ENCODE measurements at regions not wholly inside any gene's neighbourhood (a gene's known extent, or its start where the extent isn't known, plus 50 kb on each side); places are given as distances from the start of the nearest gene placed in this dataset.

GRCh38 chr21:41664881-41665765 lies 101.7 kb downstream of the RIPK4 start:
- Mint-ChIP-seq H3K27ac (no peak overlapping the region), H3K4me3 (no peak overlapping the region), H3K36me3 (no peaks in the 10 kb centered on the region), H3K4me1 (no peaks in the 10 kb centered on the region), H3K9me3 (no peaks in the 10 kb centered on the region), H3K27me3 (peaks cover 4% of the 10 kb centered on the region)

- Mint-ChIP-seq H3K9me3 (no peaks in the 10 kb centered on the region), H3K27ac (no peak overlapping the region), H3K4me1 (no peaks in the 10 kb centered on the region), H3K4me3 (no peak overlapping the region), H3K27me3 (peaks cover 4% of the 10 kb centered on the region), H3K36me3 (no peaks in the 10 kb centered on the region)
Measured at GRCh38 chr21:41663805-41664788, 102.8 kb downstream of the RIPK4 start.

- Mint-ChIP-seq H3K9me3 (no peaks in the 10 kb centered on the region), H3K4me3 (no peak overlapping the region), H3K27me3 (peaks cover 5% of the 10 kb centered on the region), H3K36me3 (no peaks in the 10 kb centered on the region), H3K4me1 (no peaks in the 10 kb centered on the region), H3K27ac (no peak overlapping the region)
Measured at GRCh38 chr21:41662761-41663160, 104.1 kb downstream of the RIPK4 start.

- no peaks in the 10 kb centered on the region for H3K36me3 Mint-ChIP-seq
- no peak overlapping the region for H3K27ac Mint-ChIP-seq
Measured at GRCh38 chr21:41662161-41662560, 104.7 kb downstream of the RIPK4 start.

GRCh38 chr21:41660748-41661147 lies 106.1 kb downstream of the RIPK4 start:
- Mint-ChIP-seq H3K36me3 (no peaks in the 10 kb centered on the region), H3K4me1 (no peaks in the 10 kb centered on the region), H3K27me3 (peaks cover 11% of the 10 kb centered on the region), H3K4me3 (no peak overlapping the region), H3K27ac (no peak overlapping the region), H3K9me3 (no peaks in the 10 kb centered on the region)

More at GRCh38 chr21:41662161-41662560, 104.7 kb downstream of the RIPK4 start:
- no peak overlapping the region for H3K4me3 Mint-ChIP-seq
- H3K4me1 Mint-ChIP-seq: no peaks in the 10 kb centered on the region
- peaks cover 8% of the 10 kb centered on the region for H3K27me3 Mint-ChIP-seq
- H3K9me3 Mint-ChIP-seq: no peaks in the 10 kb centered on the region

GRCh38 chr21:41659791-41660560 lies 106.9 kb downstream of the RIPK4 start:
- peaks cover 0 to 2% (median 0%) of the 10 kb centered on the region in 3 donors for H3K9me3 Mint-ChIP-seq
- no peaks in the 10 kb centered on the region for H3K36me3 Mint-ChIP-seq
- no peak overlapping the region for H3K27ac Mint-ChIP-seq
- no peak overlapping the region for H3K4me3 Mint-ChIP-seq
- H3K27me3 Mint-ChIP-seq: peaks cover 11% of the 10 kb centered on the region
- no peaks in the 10 kb centered on the region for H3K4me1 Mint-ChIP-seq

- no peaks in the 10 kb centered on the region for H3K36me3 Mint-ChIP-seq
- no peak overlapping the region for H3K4me3 Mint-ChIP-seq
- no peaks in the 10 kb centered on the region for H3K4me1 Mint-ChIP-seq
- H3K9me3 Mint-ChIP-seq: peaks cover 0 to 2% (median 0%) of the 10 kb centered on the region in 3 donors
- no peak overlapping the region for H3K27ac Mint-ChIP-seq
- peaks cover 14% of the 10 kb centered on the region for H3K27me3 Mint-ChIP-seq
Measured at GRCh38 chr21:41656946-41657525, 109.8 kb downstream of the RIPK4 start.

GRCh38 chr21:41655259-41655658 lies 111.6 kb downstream of the RIPK4 start:
- Mint-ChIP-seq H3K4me1 (no peaks in the 10 kb centered on the region), H3K4me3 (no peak overlapping the region), H3K9me3 (peaks cover 0 to 2% (median 0%) of the 10 kb centered on the region in 3 donors), H3K27ac (no peak overlapping the region), H3K36me3 (no peaks in the 10 kb centered on the region), H3K27me3 (peaks cover 20% of the 10 kb centered on the region)

- Mint-ChIP-seq H3K36me3 (no peaks in the 10 kb centered on the region), H3K4me1 (no peaks in the 10 kb centered on the region), H3K27me3 (peaks cover 20% of the 10 kb centered on the region), H3K4me3 (no peak overlapping the region), H3K27ac (no peak overlapping the region), H3K9me3 (peaks cover 0 to 2% (median 0%) of the 10 kb centered on the region in 3 donors)
Measured at GRCh38 chr21:41653954-41654491, 112.8 kb downstream of the RIPK4 start.

GRCh38 chr21:41653243-41653953 lies 113.5 kb downstream of the RIPK4 start:
- H3K4me3 Mint-ChIP-seq: no peak overlapping the region
- H3K27me3 Mint-ChIP-seq: peaks cover 18% of the 10 kb centered on the region
- H3K36me3 Mint-ChIP-seq: no peaks in the 10 kb centered on the region
- peaks cover 0 to 2% (median 0%) of the 10 kb centered on the region in 3 donors for H3K9me3 Mint-ChIP-seq
- no peaks in the 10 kb centered on the region for H3K4me1 Mint-ChIP-seq
- no peak overlapping the region for H3K27ac Mint-ChIP-seq

GRCh38 chr21:41651830-41652229 lies 115.0 kb downstream of the RIPK4 start:
- Mint-ChIP-seq H3K27me3 (peaks cover 12% of the 10 kb centered on the region), H3K4me1 (no peaks in the 10 kb centered on the region), H3K27ac (no peak overlapping the region), H3K9me3 (peaks cover 0 to 2% (median 0%) of the 10 kb centered on the region in 3 donors), H3K36me3 (no peaks in the 10 kb centered on the region), H3K4me3 (no peak overlapping the region)

GRCh38 chr21:41651406-41651805 lies 115.4 kb downstream of the RIPK4 start:
- Mint-ChIP-seq H3K27ac (no peak overlapping the region), H3K9me3 (peaks cover 0 to 2% (median 0%) of the 10 kb centered on the region in 3 donors), H3K4me1 (no peaks in the 10 kb centered on the region), H3K36me3 (no peaks in the 10 kb centered on the region), H3K27me3 (peaks cover 12% of the 10 kb centered on the region), H3K4me3 (peak overlapping the region in 1 of 4 donors; percentile 45)

GRCh38 chr21:41650526-41651145 lies 116.2 kb downstream of the RIPK4 start:
- Mint-ChIP-seq H3K4me3 (no peak overlapping the region), H3K36me3 (no peaks in the 10 kb centered on the region), H3K27ac (no peak overlapping the region), H3K9me3 (peaks cover 0 to 2% (median 0%) of the 10 kb centered on the region in 3 donors), H3K27me3 (peaks cover 12% of the 10 kb centered on the region), H3K4me1 (no peaks in the 10 kb centered on the region)

Measured in IgD-negative memory B cell (primary cell).